A549 (cell line): ENCODE measurements at regions not wholly inside any gene's neighbourhood (a gene's known extent, or its start where the extent isn't known, plus 50 kb on each side); places are given as distances from the start of the nearest gene placed in this dataset.

Source experiments
- JUN ChIP-seq, 2 experiments: fragments of >200 bp; sonication (Bioruptor Twin); formaldehyde crosslinking; IDR thresholded peaks; 2 replicates in 1 of 2; 3 replicates in 1 of 2; pipeline ENCODE4 v1.6.1; 2016 to 2017
- NFE2L2 ChIP-seq: fragments of 150-350 bp; conservative IDR thresholded peaks from 2 replicates; pipeline ENCODE4 v1.6.1; 2014; ENCODE audit warnings: low read length
- POLR2A ChIP-seq: IDR thresholded peaks from 2 replicates; pipeline ENCODE4 v1.6.1; 2012; ENCODE audit warnings: mild to moderate bottlenecking, low read length
- TF ChIP-seq, protein P1 (sequence below): fragments of >200 bp; sonication (Bioruptor Twin); formaldehyde crosslinking; IDR thresholded peaks from 3 replicates; pipeline ENCODE4 v1.5.1; 2016
- TF ChIP-seq, protein P2 (sequence below): fragments of 200-600 bp; sonication (generic); IDR thresholded peaks from 2 replicates; pipeline ENCODE4 v1.6.1; 2016; ENCODE audit warnings: antibody characterized with exemption, mild to moderate bottlenecking, moderate library complexity

DNA sequence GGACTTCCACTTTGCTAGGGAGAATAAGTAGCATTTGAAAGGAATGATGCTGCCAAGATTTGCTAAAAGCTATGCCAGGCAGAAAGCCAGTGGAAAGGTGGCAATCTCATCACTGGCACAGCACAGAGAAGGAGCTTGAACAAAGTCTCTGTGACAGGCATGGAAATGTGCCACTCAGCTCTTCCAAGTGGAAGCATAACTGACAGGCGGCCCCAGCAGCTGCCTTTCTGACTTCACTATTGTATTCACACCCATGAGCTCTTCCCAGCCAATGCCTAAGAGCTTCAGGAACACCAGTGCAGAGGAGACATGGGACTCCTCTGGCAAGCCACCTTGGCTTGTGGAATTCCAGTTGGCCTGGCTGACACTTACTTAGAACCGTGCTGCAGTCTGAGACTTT, 134.6 kb upstream of the REG3G start:
- no peak for TF ChIP-seq NFE2L2
- TF ChIP-seq JUN (IDR thresholded peaks at IDR 0.05) = no peak
- TF ChIP-seq, protein P1, sequence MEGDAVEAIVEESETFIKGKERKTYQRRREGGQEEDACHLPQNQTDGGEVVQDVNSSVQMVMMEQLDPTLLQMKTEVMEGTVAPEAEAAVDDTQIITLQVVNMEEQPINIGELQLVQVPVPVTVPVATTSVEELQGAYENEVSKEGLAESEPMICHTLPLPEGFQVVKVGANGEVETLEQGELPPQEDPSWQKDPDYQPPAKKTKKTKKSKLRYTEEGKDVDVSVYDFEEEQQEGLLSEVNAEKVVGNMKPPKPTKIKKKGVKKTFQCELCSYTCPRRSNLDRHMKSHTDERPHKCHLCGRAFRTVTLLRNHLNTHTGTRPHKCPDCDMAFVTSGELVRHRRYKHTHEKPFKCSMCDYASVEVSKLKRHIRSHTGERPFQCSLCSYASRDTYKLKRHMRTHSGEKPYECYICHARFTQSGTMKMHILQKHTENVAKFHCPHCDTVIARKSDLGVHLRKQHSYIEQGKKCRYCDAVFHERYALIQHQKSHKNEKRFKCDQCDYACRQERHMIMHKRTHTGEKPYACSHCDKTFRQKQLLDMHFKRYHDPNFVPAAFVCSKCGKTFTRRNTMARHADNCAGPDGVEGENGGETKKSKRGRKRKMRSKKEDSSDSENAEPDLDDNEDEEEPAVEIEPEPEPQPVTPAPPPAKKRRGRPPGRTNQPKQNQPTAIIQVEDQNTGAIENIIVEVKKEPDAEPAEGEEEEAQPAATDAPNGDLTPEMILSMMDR = no peak
- TF ChIP-seq POLR2A = no peak
- TF ChIP-seq, protein P2, sequence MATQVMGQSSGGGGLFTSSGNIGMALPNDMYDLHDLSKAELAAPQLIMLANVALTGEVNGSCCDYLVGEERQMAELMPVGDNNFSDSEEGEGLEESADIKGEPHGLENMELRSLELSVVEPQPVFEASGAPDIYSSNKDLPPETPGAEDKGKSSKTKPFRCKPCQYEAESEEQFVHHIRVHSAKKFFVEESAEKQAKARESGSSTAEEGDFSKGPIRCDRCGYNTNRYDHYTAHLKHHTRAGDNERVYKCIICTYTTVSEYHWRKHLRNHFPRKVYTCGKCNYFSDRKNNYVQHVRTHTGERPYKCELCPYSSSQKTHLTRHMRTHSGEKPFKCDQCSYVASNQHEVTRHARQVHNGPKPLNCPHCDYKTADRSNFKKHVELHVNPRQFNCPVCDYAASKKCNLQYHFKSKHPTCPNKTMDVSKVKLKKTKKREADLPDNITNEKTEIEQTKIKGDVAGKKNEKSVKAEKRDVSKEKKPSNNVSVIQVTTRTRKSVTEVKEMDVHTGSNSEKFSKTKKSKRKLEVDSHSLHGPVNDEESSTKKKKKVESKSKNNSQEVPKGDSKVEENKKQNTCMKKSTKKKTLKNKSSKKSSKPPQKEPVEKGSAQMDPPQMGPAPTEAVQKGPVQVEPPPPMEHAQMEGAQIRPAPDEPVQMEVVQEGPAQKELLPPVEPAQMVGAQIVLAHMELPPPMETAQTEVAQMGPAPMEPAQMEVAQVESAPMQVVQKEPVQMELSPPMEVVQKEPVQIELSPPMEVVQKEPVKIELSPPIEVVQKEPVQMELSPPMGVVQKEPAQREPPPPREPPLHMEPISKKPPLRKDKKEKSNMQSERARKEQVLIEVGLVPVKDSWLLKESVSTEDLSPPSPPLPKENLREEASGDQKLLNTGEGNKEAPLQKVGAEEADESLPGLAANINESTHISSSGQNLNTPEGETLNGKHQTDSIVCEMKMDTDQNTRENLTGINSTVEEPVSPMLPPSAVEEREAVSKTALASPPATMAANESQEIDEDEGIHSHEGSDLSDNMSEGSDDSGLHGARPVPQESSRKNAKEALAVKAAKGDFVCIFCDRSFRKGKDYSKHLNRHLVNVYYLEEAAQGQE = no peak
